ENCODE measurements at regions not wholly inside any gene's neighbourhood (a gene's known extent, or its start where the extent isn't known, plus 50 kb on each side); places are given as distances from the start of the nearest gene placed in this dataset.
A peak's percentile ranks its signal among the peaks of the same experiment; 100 is the strongest.

DNA sequence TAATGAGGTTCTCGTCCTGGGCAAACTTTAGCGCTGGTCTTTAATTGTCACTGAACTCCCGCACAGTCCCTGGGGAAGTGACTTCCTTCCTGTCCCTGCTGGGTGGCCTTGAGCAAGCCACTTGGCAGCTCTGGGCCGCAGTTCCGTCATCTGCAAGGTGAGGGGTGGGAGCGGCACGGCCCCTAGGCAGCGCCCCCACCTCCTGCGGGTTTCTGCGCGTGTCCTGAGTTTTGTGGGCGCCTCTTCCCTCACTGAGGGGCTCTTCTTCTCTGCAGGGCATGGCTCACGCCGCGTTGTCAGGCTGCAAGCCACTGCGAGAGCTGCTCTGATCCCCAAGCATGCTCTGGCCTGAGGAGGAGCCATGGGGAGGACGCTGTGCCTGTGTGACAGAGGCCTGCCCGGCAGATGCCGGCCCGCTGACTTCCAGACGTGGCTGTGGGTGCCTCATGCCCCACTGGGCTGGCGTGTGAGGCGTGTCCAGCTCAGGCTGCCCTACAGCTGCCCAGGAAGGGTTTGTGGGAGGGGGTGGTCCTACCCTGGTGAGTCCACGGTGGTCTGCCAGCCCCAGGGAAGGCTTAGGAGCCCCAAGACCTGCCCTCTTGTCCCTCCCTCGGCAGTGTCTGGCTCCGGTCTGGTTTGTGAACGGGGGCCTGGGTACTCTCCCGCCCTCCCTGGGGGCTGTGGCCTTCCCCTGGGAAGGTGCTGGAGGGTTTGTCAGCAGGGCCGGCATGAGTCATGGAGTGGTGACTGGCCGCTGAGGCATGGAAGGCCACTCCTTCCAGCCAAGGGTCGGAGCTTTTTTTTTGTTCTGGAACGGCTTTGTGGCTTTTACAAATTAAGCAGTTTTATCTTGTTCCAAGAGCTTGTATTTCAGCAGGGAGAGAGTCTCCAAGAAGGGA, 182.0 kb downstream of the SEC14L1 start (continued):
- TF ChIP-seq, protein P1, sequence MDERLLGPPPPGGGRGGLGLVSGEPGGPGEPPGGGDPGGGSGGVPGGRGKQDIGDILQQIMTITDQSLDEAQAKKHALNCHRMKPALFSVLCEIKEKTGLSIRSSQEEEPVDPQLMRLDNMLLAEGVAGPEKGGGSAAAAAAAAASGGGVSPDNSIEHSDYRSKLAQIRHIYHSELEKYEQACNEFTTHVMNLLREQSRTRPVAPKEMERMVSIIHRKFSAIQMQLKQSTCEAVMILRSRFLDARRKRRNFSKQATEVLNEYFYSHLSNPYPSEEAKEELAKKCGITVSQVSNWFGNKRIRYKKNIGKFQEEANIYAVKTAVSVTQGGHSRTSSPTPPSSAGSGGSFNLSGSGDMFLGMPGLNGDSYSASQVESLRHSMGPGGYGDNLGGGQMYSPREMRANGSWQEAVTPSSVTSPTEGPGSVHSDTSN (CRISPR knock-in tag; IDR thresholded peaks at IDR 0.05): no peak
- TF ChIP-seq RARG (CRISPR knock-in tag; IDR thresholded peaks at IDR 0.05; ENCODE audit: low read depth) (no peak), PATZ1 (CRISPR knock-in tag; IDR thresholded peaks at IDR 0.05) (peak; percentile 91), YEATS2 (CRISPR knock-in tag; IDR thresholded peaks at IDR 0.05; ENCODE audit: borderline replicate concordance) (no peak), ZNF530 (CRISPR knock-in tag; IDR thresholded peaks at IDR 0.05; ENCODE audit: low read depth) (no peak), ATRX (CRISPR knock-in tag; IDR thresholded peaks at IDR 0.05; ENCODE audit: borderline replicate concordance) (no peak), ZNF451 (CRISPR knock-in tag; IDR thresholded peaks at IDR 0.05) (peak; percentile 31; the same call in 1 of the 2 replicates), HNF4G (IDR thresholded peaks at IDR 0.05; ENCODE audit: borderline replicate concordance, low read depth, low read length) (no peak), HNF4G (CRISPR knock-in tag; IDR thresholded peaks at IDR 0.05; ENCODE audit: borderline replicate concordance, low read depth) (no peak), NFE2L2 (IDR thresholded peaks at IDR 0.05; ENCODE audit: low read length) (no peak), SP4 (CRISPR knock-in tag; IDR thresholded peaks at IDR 0.05) (no peak), ZBTB43 (CRISPR knock-in tag; conservative IDR thresholded peaks at IDR 0.05) (no peak; the same call in 1 of the 2 replicates), JARID2 (CRISPR knock-in tag; IDR thresholded peaks at IDR 0.05; ENCODE audit: insufficient replicate concordance) (no peak), TBP (CRISPR knock-in tag; IDR thresholded peaks at IDR 0.05) (no peak), ARNT (IDR thresholded peaks at IDR 0.05) (no peak), TEAD2 (CRISPR knock-in tag; IDR thresholded peaks at IDR 0.05) (no peak), GPN1 (CRISPR knock-in tag; IDR thresholded peaks at IDR 0.05; ENCODE audit: borderline replicate concordance) (no peak), KAT7 (CRISPR knock-in tag; IDR thresholded peaks at IDR 0.05; ENCODE audit: borderline replicate concordance) (no peak)
- TF ChIP-seq, protein P2, sequence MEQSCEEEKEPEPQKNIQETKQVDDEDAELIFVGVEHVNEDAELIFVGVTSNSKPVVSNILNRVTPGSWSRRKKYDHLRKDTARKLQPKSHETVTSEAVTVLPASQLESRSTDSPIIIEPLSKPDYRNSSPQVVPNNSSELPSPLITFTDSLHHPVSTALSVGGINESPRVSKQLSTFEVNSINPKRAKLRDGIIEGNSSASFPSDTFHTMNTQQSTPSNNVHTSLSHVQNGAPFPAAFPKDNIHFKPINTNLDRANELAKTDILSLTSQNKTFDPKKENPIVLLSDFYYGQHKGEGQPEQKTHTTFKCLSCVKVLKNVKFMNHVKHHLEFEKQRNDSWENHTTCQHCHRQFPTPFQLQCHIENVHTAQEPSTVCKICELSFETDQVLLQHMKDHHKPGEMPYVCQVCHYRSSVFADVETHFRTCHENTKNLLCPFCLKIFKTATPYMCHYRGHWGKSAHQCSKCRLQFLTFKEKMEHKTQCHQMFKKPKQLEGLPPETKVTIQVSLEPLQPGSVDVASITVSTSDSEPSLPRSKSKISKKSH (CRISPR knock-in tag; IDR thresholded peaks at IDR 0.05; ENCODE audit: borderline replicate concordance): no peak
- TF ChIP-seq, protein P3, sequence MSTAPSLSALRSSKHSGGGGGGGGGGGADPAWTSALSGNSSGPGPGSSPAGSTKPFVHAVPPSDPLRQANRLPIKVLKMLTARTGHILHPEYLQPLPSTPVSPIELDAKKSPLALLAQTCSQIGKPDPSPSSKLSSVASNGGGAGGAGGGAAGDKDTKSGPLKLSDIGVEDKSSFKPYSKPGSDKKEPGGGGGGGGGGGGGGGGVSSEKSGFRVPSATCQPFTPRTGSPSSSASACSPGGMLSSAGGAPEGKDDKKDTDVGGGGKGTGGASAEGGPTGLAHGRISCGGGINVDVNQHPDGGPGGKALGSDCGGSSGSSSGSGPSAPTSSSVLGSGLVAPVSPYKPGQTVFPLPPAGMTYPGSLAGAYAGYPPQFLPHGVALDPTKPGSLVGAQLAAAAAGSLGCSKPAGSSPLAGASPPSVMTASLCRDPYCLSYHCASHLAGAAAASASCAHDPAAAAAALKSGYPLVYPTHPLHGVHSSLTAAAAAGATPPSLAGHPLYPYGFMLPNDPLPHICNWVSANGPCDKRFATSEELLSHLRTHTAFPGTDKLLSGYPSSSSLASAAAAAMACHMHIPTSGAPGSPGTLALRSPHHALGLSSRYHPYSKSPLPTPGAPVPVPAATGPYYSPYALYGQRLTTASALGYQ (CRISPR knock-in tag; IDR thresholded peaks at IDR 0.05): no peak
- TF ChIP-seq, protein P4, sequence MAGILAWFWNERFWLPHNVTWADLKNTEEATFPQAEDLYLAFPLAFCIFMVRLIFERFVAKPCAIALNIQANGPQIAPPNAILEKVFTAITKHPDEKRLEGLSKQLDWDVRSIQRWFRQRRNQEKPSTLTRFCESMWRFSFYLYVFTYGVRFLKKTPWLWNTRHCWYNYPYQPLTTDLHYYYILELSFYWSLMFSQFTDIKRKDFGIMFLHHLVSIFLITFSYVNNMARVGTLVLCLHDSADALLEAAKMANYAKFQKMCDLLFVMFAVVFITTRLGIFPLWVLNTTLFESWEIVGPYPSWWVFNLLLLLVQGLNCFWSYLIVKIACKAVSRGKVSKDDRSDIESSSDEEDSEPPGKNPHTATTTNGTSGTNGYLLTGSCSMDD (CRISPR knock-in tag; IDR thresholded peaks at IDR 0.05): no peak

All from HepG2 (cell line).